Gastrocnemius medialis (tissue), 4 donors: ENCODE measurements at regions not wholly inside any gene's neighbourhood (a gene's known extent, or its start where the extent isn't known, plus 50 kb on each side); places are given as distances from the start of the nearest gene placed in this dataset.

Experiments used
- CTCF ChIP-seq, 5 experiments: fragments of 450-650 bp in 3 of 5; fragments of 200-600 bp in 2 of 5; sonication (generic) in 2 of 5; IDR thresholded peaks in 4 of 5; conservative IDR thresholded peaks in 1 of 5; 1 replicate in 4 of 5; 2 replicates in 1 of 5; pipeline ENCODE4 v1.5.1; 2016 to 2019; ENCODE audit warnings: antibody characterized with exemption in 5 of 5, mild to moderate bottlenecking in 3 of 5, moderate library complexity in 3 of 5
- POLR2A ChIP-seq, 2 donors: fragments of 450-650 bp; IDR thresholded peaks; one replicate each; pipeline ENCODE4 v1.6.1; 2017; ENCODE audit warnings: antibody characterized with exemption in 2 of 2, mild to moderate bottlenecking in 2 of 2, moderate library complexity in 2 of 2

GRCh38 chr5:28253431-28253830, 1215.0 kb upstream of the CDH9 start:
- TF ChIP-seq CTCF (IDR thresholded peaks at IDR 0.05 in 4 of 5, conservative IDR thresholded peaks at IDR 0.05 in 1 of 5) (no peak), POLR2A (IDR thresholded peaks at IDR 0.05) (no peak)
